ENCODE measurements at regions not wholly inside any gene's neighbourhood (a gene's known extent, or its start where the extent isn't known, plus 50 kb on each side); places are given as distances from the start of the nearest gene placed in this dataset.

DNA sequence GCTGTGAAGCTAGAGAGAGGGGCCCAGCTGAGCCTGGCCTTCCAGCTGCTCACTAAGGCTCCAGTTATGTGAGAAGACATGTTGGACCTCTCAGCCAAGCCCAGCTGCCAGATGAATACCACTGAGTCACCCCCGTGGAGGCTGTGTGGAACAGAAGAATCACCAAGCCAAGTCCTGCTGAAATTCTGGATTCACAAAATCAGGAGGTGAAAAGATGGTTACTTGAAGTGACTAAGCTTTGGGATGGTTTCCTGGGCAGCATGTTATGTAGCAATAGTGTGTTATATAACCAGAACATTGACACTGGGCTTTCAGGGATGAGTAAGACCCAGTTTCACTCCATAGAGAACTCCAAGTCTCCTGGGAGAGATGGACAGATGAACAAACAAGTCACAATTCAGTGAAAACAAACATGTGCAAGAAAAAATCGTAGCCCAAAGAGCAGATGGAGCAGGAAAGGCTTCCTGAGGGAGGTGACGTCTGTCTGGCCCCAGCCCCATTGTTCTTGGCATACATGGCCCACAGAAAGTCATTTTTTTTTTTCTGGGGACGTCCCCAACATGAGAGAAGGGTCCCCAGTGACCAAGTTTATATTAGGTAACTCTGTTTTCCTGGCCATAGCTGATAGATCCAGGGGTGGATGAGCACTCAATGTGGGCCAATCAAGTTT is 64.1 kb upstream of the PDZD8 start:
- H3K36me3 ChIP-seq (ENCODE audit: control insufficient read depth in 2 of 2, insufficient read depth in 1 of 2, low read length in 2 of 2), result no peaks in the 10 kb centered on the region
- no peak overlapping the region for H3K27ac ChIP-seq (ENCODE audit: extremely low read depth, low read depth, low read length)
- no peaks in the 10 kb centered on the region for H3K9me3 ChIP-seq (ENCODE audit: control insufficient read depth, insufficient read depth, low read depth, low read length)
- POLR2A ChIA-PET, result interaction anchor here (0.7 kb wide), 1 partner anchor 1036 kb away, joined by 5 read pairs; no protein-coding TSS in a partner anchor
- CTCF ChIA-PET, result interaction anchor here (0.6 to 1.0 kb wide), 3 partner anchors 9 to 258 kb away, joined by 3 to 6 read pairs (median 3); no protein-coding TSS in a partner anchor
- H3K4me3 ChIP-seq (ENCODE audit: low read depth, low read length), result no peak overlapping the region
- peaks cover 7% of the 10 kb centered on the region for H3K4me1 ChIP-seq (ENCODE audit: control insufficient read depth, insufficient read depth, low read length)
- TF ChIP-seq KLF16 (tag by site-specific recombination; IDR thresholded peaks at IDR 0.05) (no peak), SETDB1 (IDR thresholded peaks at IDR 0.05; ENCODE audit: insufficient read length, low read length) (no peak), ZNF404 (tag by site-specific recombination; IDR thresholded peaks at IDR 0.05) (no peak), ZNF354C (tag by site-specific recombination; IDR thresholded peaks at IDR 0.05; ENCODE audit: borderline replicate concordance, low read depth) (no peak), IKZF3 (tag by site-specific recombination; IDR thresholded peaks at IDR 0.05) (no peak), ZNF530 (tag by site-specific recombination; IDR thresholded peaks at IDR 0.05; ENCODE audit: low read depth) (no peak), ZNF677 (tag by site-specific recombination; IDR thresholded peaks at IDR 0.05) (no peak), RBAK (tag by site-specific recombination; IDR thresholded peaks at IDR 0.05) (no peak), ZNF521 (tag by site-specific recombination; IDR thresholded peaks at IDR 0.05) (no peak), ZFP3 (tag by site-specific recombination; IDR thresholded peaks at IDR 0.05; ENCODE audit: low read depth) (no peak), ZNF335 (tag by site-specific recombination; conservative IDR thresholded peaks at IDR 0.05) (no peak)
- TF ChIP-seq, protein P1, sequence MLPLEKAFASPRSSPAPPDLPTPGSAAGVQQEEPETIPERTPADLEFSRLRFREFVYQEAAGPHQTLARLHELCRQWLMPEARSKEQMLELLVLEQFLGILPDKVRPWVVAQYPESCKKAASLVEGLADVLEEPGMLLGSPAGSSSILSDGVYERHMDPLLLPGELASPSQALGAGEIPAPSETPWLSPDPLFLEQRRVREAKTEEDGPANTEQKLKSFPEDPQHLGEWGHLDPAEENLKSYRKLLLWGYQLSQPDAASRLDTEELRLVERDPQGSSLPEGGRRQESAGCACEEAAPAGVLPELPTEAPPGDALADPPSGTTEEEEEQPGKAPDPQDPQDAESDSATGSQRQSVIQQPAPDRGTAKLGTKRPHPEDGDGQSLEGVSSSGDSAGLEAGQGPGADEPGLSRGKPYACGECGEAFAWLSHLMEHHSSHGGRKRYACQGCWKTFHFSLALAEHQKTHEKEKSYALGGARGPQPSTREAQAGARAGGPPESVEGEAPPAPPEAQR (tag by site-specific recombination; IDR thresholded peaks at IDR 0.05), result no peak
- TF ChIP-seq, protein P2, sequence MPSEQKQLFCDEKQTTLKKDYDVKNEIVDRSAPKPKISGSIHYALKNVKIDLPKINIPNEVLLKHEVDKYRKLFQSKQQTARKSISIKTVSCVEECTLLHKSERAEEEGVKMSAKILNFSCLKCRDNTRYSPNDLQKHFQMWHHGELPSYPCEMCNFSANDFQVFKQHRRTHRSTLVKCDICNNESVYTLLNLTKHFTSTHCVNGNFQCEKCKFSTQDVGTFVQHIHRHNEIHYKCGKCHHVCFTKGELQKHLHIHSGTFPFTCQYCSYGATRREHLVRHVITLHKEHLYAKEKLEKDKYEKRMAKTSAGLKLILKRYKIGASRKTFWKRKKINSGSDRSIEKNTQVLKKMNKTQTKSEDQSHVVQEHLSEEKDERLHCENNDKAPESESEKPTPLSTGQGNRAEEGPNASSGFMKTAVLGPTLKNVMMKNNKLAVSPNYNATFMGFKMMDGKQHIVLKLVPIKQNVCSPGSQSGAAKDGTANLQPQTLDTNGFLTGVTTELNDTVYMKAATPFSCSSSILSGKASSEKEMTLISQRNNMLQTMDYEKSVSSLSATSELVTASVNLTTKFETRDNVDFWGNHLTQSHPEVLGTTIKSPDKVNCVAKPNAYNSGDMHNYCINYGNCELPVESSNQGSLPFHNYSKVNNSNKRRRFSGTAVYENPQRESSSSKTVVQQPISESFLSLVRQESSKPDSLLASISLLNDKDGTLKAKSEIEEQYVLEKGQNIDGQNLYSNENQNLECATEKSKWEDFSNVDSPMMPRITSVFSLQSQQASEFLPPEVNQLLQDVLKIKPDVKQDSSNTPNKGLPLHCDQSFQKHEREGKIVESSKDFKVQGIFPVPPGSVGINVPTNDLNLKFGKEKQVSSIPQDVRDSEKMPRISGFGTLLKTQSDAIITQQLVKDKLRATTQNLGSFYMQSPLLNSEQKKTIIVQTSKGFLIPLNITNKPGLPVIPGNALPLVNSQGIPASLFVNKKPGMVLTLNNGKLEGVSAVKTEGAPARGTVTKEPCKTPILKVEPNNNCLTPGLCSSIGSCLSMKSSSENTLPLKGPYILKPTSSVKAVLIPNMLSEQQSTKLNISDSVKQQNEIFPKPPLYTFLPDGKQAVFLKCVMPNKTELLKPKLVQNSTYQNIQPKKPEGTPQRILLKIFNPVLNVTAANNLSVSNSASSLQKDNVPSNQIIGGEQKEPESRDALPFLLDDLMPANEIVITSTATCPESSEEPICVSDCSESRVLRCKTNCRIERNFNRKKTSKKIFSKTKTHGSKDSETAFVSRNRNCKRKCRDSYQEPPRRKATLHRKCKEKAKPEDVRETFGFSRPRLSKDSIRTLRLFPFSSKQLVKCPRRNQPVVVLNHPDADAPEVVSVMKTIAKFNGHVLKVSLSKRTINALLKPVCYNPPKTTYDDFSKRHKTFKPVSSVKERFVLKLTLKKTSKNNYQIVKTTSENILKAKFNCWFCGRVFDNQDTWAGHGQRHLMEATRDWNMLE (tag by site-specific recombination; conservative IDR thresholded peaks at IDR 0.05; ENCODE audit: low read depth), result no peak
- TF ChIP-seq, protein P3, sequence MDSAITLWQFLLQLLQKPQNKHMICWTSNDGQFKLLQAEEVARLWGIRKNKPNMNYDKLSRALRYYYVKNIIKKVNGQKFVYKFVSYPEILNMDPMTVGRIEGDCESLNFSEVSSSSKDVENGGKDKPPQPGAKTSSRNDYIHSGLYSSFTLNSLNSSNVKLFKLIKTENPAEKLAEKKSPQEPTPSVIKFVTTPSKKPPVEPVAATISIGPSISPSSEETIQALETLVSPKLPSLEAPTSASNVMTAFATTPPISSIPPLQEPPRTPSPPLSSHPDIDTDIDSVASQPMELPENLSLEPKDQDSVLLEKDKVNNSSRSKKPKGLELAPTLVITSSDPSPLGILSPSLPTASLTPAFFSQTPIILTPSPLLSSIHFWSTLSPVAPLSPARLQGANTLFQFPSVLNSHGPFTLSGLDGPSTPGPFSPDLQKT (IDR thresholded peaks at IDR 0.05; ENCODE audit: borderline replicate concordance, low read depth, low read length), result no peak
- TF ChIP-seq, protein P4, sequence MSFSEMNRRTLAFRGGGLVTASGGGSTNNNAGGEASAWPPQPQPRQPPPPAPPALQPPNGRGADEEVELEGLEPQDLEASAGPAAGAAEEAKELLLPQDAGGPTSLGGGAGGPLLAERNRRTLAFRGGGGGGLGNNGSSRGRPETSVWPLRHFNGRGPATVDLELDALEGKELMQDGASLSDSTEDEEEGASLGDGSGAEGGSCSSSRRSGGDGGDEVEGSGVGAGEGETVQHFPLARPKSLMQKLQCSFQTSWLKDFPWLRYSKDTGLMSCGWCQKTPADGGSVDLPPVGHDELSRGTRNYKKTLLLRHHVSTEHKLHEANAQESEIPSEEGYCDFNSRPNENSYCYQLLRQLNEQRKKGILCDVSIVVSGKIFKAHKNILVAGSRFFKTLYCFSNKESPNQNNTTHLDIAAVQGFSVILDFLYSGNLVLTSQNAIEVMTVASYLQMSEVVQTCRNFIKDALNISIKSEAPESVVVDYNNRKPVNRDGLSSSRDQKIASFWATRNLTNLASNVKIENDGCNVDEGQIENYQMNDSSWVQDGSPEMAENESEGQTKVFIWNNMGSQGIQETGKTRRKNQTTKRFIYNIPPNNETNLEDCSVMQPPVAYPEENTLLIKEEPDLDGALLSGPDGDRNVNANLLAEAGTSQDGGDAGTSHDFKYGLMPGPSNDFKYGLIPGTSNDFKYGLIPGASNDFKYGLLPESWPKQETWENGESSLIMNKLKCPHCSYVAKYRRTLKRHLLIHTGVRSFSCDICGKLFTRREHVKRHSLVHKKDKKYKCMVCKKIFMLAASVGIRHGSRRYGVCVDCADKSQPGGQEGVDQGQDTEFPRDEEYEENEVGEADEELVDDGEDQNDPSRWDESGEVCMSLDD (tag by site-specific recombination; IDR thresholded peaks at IDR 0.05), result no peak

All from HEK293 (cell line).